HG03469 (cell line): ENCODE measurements at regions not wholly inside any gene's neighbourhood (a gene's known extent, or its start where the extent isn't known, plus 50 kb on each side); places are given as distances from the start of the nearest gene placed in this dataset.

Experiments
- ATAC-seq: cut with Tn5 transposase; IDR thresholded peaks from one replicate; pipeline ENCODE4 v1.9.1; 2021; ENCODE audit warnings: mild to moderate bottlenecking, moderate library complexity, moderate number of reproducible peaks; ENCODE audit not compliant: unreplicated experiment

- ATAC-seq = no peak
Measured at GRCh38 chr9:11868795-11869194, 824.4 kb upstream of the TYRP1 start.

- no peak for ATAC-seq
Measured at GRCh38 chr9:11871852-11872251, 821.3 kb upstream of the TYRP1 start.

- ATAC-seq = no peak
Measured at GRCh38 chr9:11872471-11872870, 820.7 kb upstream of the TYRP1 start.

- no peak for ATAC-seq
Measured at GRCh38 chr9:11874414-11874813, 818.8 kb upstream of the TYRP1 start.

- ATAC-seq = no peak
Measured at GRCh38 chr9:11892401-11892800, 800.8 kb upstream of the TYRP1 start.

- no peak for ATAC-seq
Measured at GRCh38 chr9:11893331-11893730, 799.9 kb upstream of the TYRP1 start.

- ATAC-seq = no peak
Measured at GRCh38 chr9:11894136-11894535, 799.0 kb upstream of the TYRP1 start.

GRCh38 chr9:11902610-11903009, 790.6 kb upstream of the TYRP1 start:
- ATAC-seq = no peak

GRCh38 chr9:11915699-11916098, 777.5 kb upstream of the TYRP1 start:
- ATAC-seq = no peak

GRCh38 chr9:11928871-11929321, 764.3 kb upstream of the TYRP1 start:
- ATAC-seq = no peak

GRCh38 chr9:11931109-11931508, 762.1 kb upstream of the TYRP1 start:
- no peak for ATAC-seq

- ATAC-seq = no peak
Measured at GRCh38 chr9:11931751-11932150, 761.4 kb upstream of the TYRP1 start.

- ATAC-seq = no peak
Measured at GRCh38 chr9:11933926-11934325, 759.3 kb upstream of the TYRP1 start.

- no peak for ATAC-seq
Measured at GRCh38 chr9:11946531-11946930, 746.7 kb upstream of the TYRP1 start.

- ATAC-seq = no peak
Measured at GRCh38 chr9:11962327-11962726, 730.9 kb upstream of the TYRP1 start.

GRCh38 chr9:11966786-11967185, 726.4 kb upstream of the TYRP1 start:
- ATAC-seq = no peak

- ATAC-seq = no peak
Measured at GRCh38 chr9:11968631-11969030, 724.6 kb upstream of the TYRP1 start.

- no peak for ATAC-seq
Measured at GRCh38 chr9:11973011-11973410, 720.2 kb upstream of the TYRP1 start.

GRCh38 chr9:11973511-11973910, 719.7 kb upstream of the TYRP1 start:
- ATAC-seq = no peak

- no peak for ATAC-seq
Measured at GRCh38 chr9:11992866-11993265, 700.3 kb upstream of the TYRP1 start.

- no peak for ATAC-seq
Measured at GRCh38 chr9:12014488-12014887, 678.7 kb upstream of the TYRP1 start.

- ATAC-seq = no peak
Measured at GRCh38 chr9:12054235-12054634, 639.0 kb upstream of the TYRP1 start.

GRCh38 chr9:12056874-12057273, 636.3 kb upstream of the TYRP1 start:
- no peak for ATAC-seq

GRCh38 chr9:12060067-12060466, 633.1 kb upstream of the TYRP1 start:
- ATAC-seq = no peak
